Dedifferentiated amniotic fluid mesenchymal stem cell (primary cell): ENCODE measurements at regions not wholly inside any gene's neighbourhood (a gene's known extent, or its start where the extent isn't known, plus 50 kb on each side); places are given as distances from the start of the nearest gene placed in this dataset.
"Not testable (repeated sequence)": the region's sequence is repeated elsewhere in the genome, so short reads cannot be mapped to it uniquely, and the experiment has no call there.

Experiments used
- DNase-seq: peaks from one replicate; pipeline ENCODE4 v3.0.0-alpha.2; 2016; ENCODE audit errors: extremely low spot score

- DNase-seq: no peak
These were observed 425.4 kb downstream of the NYAP2 start for GRCh38 chr2:225824748-225825449.

GRCh38 chr2:225821351-225821750 lies 421.8 kb downstream of the NYAP2 start:
- DNase-seq: no peak

GRCh38 chr2:225820826-225821225 lies 421.3 kb downstream of the NYAP2 start:
- DNase-seq: no peak

GRCh38 chr2:225814554-225814953 lies 415.0 kb downstream of the NYAP2 start:
- DNase-seq: no peak

- no peak for DNase-seq
These were observed 406.6 kb downstream of the NYAP2 start for GRCh38 chr2:225806105-225806504.

- not testable (repeated sequence) for DNase-seq
These were observed 402.6 kb downstream of the NYAP2 start for GRCh38 chr2:225802076-225802475.

GRCh38 chr2:225797394-225797793 lies 397.9 kb downstream of the NYAP2 start:
- DNase-seq: no peak

GRCh38 chr2:225794652-225795400 lies 395.3 kb downstream of the NYAP2 start:
- DNase-seq: no peak

GRCh38 chr2:225793736-225794550 lies 394.4 kb downstream of the NYAP2 start:
- DNase-seq: no peak

- DNase-seq: no peak
These were observed 389.1 kb downstream of the NYAP2 start for GRCh38 chr2:225788571-225789094.

GRCh38 chr2:225787497-225787896 lies 388.0 kb downstream of the NYAP2 start:
- no peak for DNase-seq

GRCh38 chr2:225781991-225782390 lies 382.5 kb downstream of the NYAP2 start:
- DNase-seq: no peak

- no peak for DNase-seq
These were observed 381.6 kb downstream of the NYAP2 start for GRCh38 chr2:225781145-225781544.

GRCh38 chr2:225779829-225780228 lies 380.3 kb downstream of the NYAP2 start:
- no peak for DNase-seq

GRCh38 chr2:225773148-225773547 lies 373.6 kb downstream of the NYAP2 start:
- DNase-seq: no peak

GRCh38 chr2:225771701-225772100 lies 372.2 kb downstream of the NYAP2 start:
- no peak for DNase-seq

- no peak for DNase-seq
These were observed 369.2 kb downstream of the NYAP2 start for GRCh38 chr2:225768741-225769140.

GRCh38 chr2:225766431-225766830 lies 366.9 kb downstream of the NYAP2 start:
- DNase-seq: no peak

- no peak for DNase-seq
These were observed 366.3 kb downstream of the NYAP2 start for GRCh38 chr2:225765820-225766219.

- DNase-seq: no peak
These were observed 364.8 kb downstream of the NYAP2 start for GRCh38 chr2:225764346-225764745.

GRCh38 chr2:225763711-225764110 lies 364.2 kb downstream of the NYAP2 start:
- no peak for DNase-seq

GRCh38 chr2:225761396-225761795 lies 361.9 kb downstream of the NYAP2 start:
- DNase-seq: no peak
